ENCODE measurements at regions not wholly inside any gene's neighbourhood (a gene's known extent, or its start where the extent isn't known, plus 50 kb on each side); places are given as distances from the start of the nearest gene placed in this dataset.

DNA sequence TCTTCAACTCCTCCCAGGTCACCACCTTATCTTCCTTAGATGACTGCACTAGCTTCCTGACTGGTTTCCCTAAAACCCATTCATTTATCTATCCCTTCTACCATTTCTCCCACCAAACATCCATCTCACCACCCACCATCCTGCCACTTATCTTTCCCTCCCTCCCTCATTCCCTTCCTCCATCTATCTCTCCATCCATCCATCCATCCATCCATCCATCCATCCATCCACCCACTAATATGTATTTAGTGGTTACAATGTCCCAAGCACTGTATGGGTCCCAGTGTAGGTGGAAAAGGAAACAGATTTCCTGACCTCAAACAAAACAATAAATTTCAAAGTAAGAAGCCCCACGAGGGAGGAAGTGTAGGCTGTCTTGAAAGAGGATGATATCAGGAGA is 59.3 kb upstream of the APCDD1L start:
- POLR2A ChIA-PET: no interaction called here
- Histone ChIP-seq H3K27ac (ENCODE audit: low read length in 2 of 2) (no peak overlapping the region), H3K9me3 (ENCODE audit: control extremely low read depth in 1 of 3, control insufficient read depth in 2 of 3, insufficient read depth in 1 of 3, low read length in 2 of 3) (peaks cover 0 to 8% (median 0%) of the 10 kb centered on the region in 3 donors), H2AFZ (ENCODE audit: insufficient read depth, low read depth, low read length, poor library complexity, severe bottlenecking) (no peak overlapping the region), H3K4me3 (ENCODE audit: control extremely low read depth in 1 of 5, extremely low read depth in 1 of 5, insufficient read depth in 1 of 5, low read depth in 2 of 5, low read length in 4 of 5) (no peak overlapping the region), H3K27me3 (replicated peaks in 1 of 4; ENCODE audit: control extremely low read depth in 1 of 4, control insufficient read depth in 3 of 4, insufficient read depth in 4 of 4, low read length in 3 of 4) (no peaks in the 10 kb centered on the region), H3K9ac (ENCODE audit: low read length) (no peak overlapping the region), H3K4me2 (replicated peaks; ENCODE audit: low read depth, low read length, poor library complexity, severe bottlenecking) (no peak overlapping the region), H4K20me1 (ENCODE audit: control insufficient read depth, insufficient read depth, low read length, poor library complexity, severe bottlenecking) (no peaks in the 10 kb centered on the region), H3K36me3 (replicated peaks in 1 of 2; ENCODE audit: control extremely low read depth in 1 of 2, control insufficient read depth in 1 of 2, extremely low read depth in 1 of 2, insufficient read depth in 2 of 2, low read length in 1 of 2) (no peaks in the 10 kb centered on the region), H3K79me2 (ENCODE audit: control insufficient read depth, insufficient read depth, low read length) (no peaks in the 10 kb centered on the region), H3K4me1 (ENCODE audit: control insufficient read depth in 2 of 2, insufficient read depth in 2 of 2, low read length in 2 of 2) (no peaks in the 10 kb centered on the region)
- intact Hi-C loops (cut with micrococcal nuclease): no loop called here
- ATAC-seq (ENCODE audit: low read depth) (no peak), DNase-seq (no peak)
- Mint-ChIP-seq H3K4me3 (no peak overlapping the region), H3K27me3 (peaks cover 33% of the 10 kb centered on the region), H3K9me3 (ENCODE audit: insufficient read depth) (no peaks in the 10 kb centered on the region), H3K4me1 (no peaks in the 10 kb centered on the region), H3K27ac (no peak overlapping the region)
- CTCF ChIA-PET: no interaction called here
- TF ChIP-seq, protein P1, sequence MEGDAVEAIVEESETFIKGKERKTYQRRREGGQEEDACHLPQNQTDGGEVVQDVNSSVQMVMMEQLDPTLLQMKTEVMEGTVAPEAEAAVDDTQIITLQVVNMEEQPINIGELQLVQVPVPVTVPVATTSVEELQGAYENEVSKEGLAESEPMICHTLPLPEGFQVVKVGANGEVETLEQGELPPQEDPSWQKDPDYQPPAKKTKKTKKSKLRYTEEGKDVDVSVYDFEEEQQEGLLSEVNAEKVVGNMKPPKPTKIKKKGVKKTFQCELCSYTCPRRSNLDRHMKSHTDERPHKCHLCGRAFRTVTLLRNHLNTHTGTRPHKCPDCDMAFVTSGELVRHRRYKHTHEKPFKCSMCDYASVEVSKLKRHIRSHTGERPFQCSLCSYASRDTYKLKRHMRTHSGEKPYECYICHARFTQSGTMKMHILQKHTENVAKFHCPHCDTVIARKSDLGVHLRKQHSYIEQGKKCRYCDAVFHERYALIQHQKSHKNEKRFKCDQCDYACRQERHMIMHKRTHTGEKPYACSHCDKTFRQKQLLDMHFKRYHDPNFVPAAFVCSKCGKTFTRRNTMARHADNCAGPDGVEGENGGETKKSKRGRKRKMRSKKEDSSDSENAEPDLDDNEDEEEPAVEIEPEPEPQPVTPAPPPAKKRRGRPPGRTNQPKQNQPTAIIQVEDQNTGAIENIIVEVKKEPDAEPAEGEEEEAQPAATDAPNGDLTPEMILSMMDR (IDR thresholded peaks at IDR 0.05): no peak
- no peak for TF ChIP-seq EZH2 (IDR thresholded peaks at IDR 0.05; ENCODE audit: borderline replicate concordance, insufficient read depth, low read depth, low read length, poor library complexity, severe bottlenecking)
- WGBS (ENCODE audit: insufficient coverage): no CpG with 5 or more reads among the region's 1 CpG

DNA sequence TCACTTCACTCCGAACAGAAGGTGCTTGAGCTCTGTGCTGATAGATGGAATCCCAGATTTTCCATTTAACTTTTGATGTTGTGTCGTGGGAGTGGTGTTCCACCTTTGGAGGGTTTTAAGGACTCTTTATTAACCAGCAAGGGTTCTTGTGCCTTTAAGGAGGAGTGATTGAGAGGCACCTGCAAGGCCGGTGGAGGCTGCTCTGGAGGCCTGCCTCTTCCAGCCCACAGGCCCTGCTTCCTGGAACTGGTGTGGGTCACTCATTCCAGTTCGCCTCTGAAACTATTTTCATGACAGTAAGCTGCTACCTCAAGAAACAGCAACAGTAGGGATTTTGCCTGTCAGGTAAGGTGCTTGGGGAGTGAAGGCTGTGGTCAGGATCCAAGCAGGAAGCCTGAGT is 58.8 kb upstream of the APCDD1L start:
- POLR2A ChIA-PET: no interaction called here
- H3K9me3 Mint-ChIP-seq (ENCODE audit: insufficient read depth): no peaks in the 10 kb centered on the region
- H3K27me3 Mint-ChIP-seq: peaks cover 36% of the 10 kb centered on the region
- Histone ChIP-seq H3K4me3 (ENCODE audit: control extremely low read depth in 1 of 5, extremely low read depth in 1 of 5, insufficient read depth in 1 of 5, low read depth in 2 of 5, low read length in 4 of 5) (no peak overlapping the region), H3K79me2 (ENCODE audit: control insufficient read depth, insufficient read depth, low read length) (no peaks in the 10 kb centered on the region), H3K27me3 (replicated peaks in 1 of 4; ENCODE audit: control extremely low read depth in 1 of 4, control insufficient read depth in 3 of 4, insufficient read depth in 4 of 4, low read length in 3 of 4) (no peaks in the 10 kb centered on the region), H3K9me3 (ENCODE audit: control extremely low read depth in 1 of 3, control insufficient read depth in 2 of 3, insufficient read depth in 1 of 3, low read length in 2 of 3) (peaks cover 0 to 5% (median 0%) of the 10 kb centered on the region in 3 donors), H3K36me3 (replicated peaks in 1 of 2; ENCODE audit: control extremely low read depth in 1 of 2, control insufficient read depth in 1 of 2, extremely low read depth in 1 of 2, insufficient read depth in 2 of 2, low read length in 1 of 2) (no peaks in the 10 kb centered on the region), H4K20me1 (ENCODE audit: control insufficient read depth, insufficient read depth, low read length, poor library complexity, severe bottlenecking) (no peaks in the 10 kb centered on the region), H2AFZ (ENCODE audit: insufficient read depth, low read depth, low read length, poor library complexity, severe bottlenecking) (no peak overlapping the region), H3K4me2 (replicated peaks; ENCODE audit: low read depth, low read length, poor library complexity, severe bottlenecking) (no peak overlapping the region), H3K4me1 (ENCODE audit: control insufficient read depth in 2 of 2, insufficient read depth in 2 of 2, low read length in 2 of 2) (no peaks in the 10 kb centered on the region), H3K27ac (ENCODE audit: low read length in 2 of 2) (no peak overlapping the region), H3K9ac (ENCODE audit: low read length) (no peak overlapping the region)
- H3K4me1 Mint-ChIP-seq: no peaks in the 10 kb centered on the region
- DNase-seq (no peak), ATAC-seq (ENCODE audit: low read depth) (no peak)
- H3K27ac Mint-ChIP-seq: no peak overlapping the region
- 97% methylated on average over 3 of the region's 4 CpGs for WGBS (ENCODE audit: insufficient coverage)
- CTCF ChIA-PET: no interaction called here
- intact Hi-C loops (cut with micrococcal nuclease): no loop called here
- TF ChIP-seq, protein P1 (IDR thresholded peaks at IDR 0.05): no peak
- no peak for TF ChIP-seq EZH2 (IDR thresholded peaks at IDR 0.05; ENCODE audit: borderline replicate concordance, insufficient read depth, low read depth, low read length, poor library complexity, severe bottlenecking)
- no peak overlapping the region for H3K4me3 Mint-ChIP-seq
